ENCODE measurements at regions not wholly inside any gene's neighbourhood (a gene's known extent, or its start where the extent isn't known, plus 50 kb on each side); places are given as distances from the start of the nearest gene placed in this dataset.

DNA sequence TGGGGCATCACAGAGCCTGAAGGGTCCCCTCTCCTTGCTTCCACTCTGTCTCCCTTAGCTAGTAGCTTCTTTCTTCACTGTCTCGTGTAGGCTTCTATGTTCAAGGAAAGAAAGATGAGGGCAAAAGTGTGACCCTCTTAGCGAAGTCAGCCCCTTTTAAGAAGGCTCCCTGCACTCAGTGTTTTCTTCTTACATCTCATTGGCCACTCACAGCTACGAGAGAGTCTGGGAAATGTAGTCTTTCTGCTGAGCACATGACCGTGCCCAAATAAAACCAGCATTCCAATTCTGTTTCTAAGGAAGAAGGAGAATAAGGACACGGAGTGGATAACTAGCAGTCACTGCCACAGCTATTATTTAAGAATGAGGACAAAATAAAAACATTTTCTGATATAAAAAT, 104.9 kb upstream of the TNR start:
- TF ChIP-seq, protein P1, sequence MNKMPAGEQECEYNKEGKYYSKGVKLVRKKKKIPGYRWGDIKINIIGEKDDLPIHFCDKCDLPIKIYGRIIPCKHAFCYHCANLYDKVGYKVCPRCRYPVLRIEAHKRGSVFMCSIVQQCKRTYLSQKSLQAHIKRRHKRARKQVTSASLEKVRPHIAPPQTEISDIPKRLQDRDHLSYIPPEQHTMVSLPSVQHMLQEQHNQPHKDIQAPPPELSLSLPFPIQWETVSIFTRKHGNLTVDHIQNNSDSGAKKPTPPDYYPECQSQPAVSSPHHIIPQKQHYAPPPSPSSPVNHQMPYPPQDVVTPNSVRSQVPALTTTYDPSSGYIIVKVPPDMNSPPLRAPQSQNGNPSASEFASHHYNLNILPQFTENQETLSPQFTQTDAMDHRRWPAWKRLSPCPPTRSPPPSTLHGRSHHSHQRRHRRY (tag by site-specific recombination; IDR thresholded peaks at IDR 0.05) = no peak
- no peak for TF ChIP-seq ZBTB7A (tag by site-specific recombination; IDR thresholded peaks at IDR 0.05; ENCODE audit: low read depth)
- TF ChIP-seq YY1 (tag by site-specific recombination; IDR thresholded peaks at IDR 0.05) = no peak
- TF ChIP-seq ZNF416 (tag by site-specific recombination; IDR thresholded peaks at IDR 0.05) = no peak
- no peak for TF ChIP-seq ZNF292 (tag by site-specific recombination; IDR thresholded peaks at IDR 0.05; ENCODE audit: borderline replicate concordance, low read depth)
- no peak for TF ChIP-seq REST (tag by site-specific recombination; IDR thresholded peaks at IDR 0.05)
- TF ChIP-seq, protein P2, sequence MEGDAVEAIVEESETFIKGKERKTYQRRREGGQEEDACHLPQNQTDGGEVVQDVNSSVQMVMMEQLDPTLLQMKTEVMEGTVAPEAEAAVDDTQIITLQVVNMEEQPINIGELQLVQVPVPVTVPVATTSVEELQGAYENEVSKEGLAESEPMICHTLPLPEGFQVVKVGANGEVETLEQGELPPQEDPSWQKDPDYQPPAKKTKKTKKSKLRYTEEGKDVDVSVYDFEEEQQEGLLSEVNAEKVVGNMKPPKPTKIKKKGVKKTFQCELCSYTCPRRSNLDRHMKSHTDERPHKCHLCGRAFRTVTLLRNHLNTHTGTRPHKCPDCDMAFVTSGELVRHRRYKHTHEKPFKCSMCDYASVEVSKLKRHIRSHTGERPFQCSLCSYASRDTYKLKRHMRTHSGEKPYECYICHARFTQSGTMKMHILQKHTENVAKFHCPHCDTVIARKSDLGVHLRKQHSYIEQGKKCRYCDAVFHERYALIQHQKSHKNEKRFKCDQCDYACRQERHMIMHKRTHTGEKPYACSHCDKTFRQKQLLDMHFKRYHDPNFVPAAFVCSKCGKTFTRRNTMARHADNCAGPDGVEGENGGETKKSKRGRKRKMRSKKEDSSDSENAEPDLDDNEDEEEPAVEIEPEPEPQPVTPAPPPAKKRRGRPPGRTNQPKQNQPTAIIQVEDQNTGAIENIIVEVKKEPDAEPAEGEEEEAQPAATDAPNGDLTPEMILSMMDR (tag by site-specific recombination; IDR thresholded peaks at IDR 0.05) = no peak
- TF ChIP-seq ZNF138 (tag by site-specific recombination; IDR thresholded peaks at IDR 0.05; ENCODE audit: borderline replicate concordance) = no peak
- TF ChIP-seq, protein P3, sequence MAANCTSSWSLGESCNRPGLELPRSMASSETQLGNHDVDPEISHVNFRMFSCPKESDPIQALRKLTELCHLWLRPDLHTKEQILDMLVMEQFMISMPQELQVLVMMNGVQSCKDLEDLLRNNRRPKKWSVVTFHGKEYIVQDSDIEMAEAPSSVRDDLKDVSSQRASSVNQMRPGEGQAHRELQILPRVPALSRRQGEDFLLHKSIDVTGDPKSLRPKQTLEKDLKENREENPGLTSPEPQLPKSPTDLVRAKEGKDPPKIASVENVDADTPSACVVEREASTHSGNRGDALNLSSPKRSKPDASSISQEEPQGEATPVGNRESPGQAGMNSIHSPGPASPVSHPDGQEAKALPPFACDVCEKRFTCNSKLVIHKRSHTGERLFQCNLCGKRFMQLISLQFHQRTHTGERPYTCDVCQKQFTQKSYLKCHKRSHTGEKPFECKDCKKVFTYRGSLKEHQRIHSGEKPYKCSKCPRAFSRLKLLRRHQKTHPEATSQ (tag by site-specific recombination; IDR thresholded peaks at IDR 0.05) = no peak
- no peak for TF ChIP-seq MYNN (tag by site-specific recombination; IDR thresholded peaks at IDR 0.05; ENCODE audit: borderline replicate concordance)
- TF ChIP-seq ZBTB6 (tag by site-specific recombination; IDR thresholded peaks at IDR 0.05) = no peak
